ENCODE measurements at regions not wholly inside any gene's neighbourhood (a gene's known extent, or its start where the extent isn't known, plus 50 kb on each side); places are given as distances from the start of the nearest gene placed in this dataset.

- no peak for DNase-seq (ENCODE audit: low read depth, low spot score)
- CTCF ChIA-PET, result interaction anchor here (1.0 to 3.5 kb wide), 4 partner anchors 22 to 101 kb away, joined by 3 to 20 read pairs (median 4); partner anchors contain the start of gene DAB2
- no peak overlapping the region for H3K4me3 ChIP-seq (ENCODE audit: low read depth, low read length)
- TF ChIP-seq CTCF (IDR thresholded peaks at IDR 0.05; ENCODE audit: insufficient read depth, low read length, missing control alignments), result no peak
- POLR2A ChIA-PET, result interaction anchor here (1.5 to 2.8 kb wide), 2 partner anchors 22 to 101 kb away, joined by 3 to 17 read pairs; partner anchors contain the start of gene DAB2
Observed at GRCh38 chr5:39525271-39525670, 100.5 kb upstream of the DAB2 start.

DNA sequence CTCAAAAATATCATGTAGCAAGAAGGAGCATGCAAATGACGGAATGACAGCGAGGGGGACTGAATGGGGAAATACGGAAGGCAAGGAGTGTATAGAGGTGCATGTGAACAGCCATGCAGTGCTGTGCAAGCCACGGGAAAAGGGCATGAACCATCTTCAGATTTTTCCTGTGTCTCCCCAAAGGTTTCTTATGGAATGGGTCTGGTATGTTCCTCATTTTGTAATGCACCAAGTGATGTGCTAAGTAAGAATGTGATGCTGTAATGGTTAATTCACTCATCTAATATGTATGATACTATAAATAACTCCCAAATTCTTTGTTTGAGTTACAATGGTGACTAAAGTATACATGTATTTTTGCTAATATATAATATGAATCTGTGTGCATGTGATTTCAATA is 99.0 kb upstream of the DAB2 start:
- peak; percentile 72 for DNase-seq (ENCODE audit: low read depth, low spot score)
- ChIA-PET CTCF (interaction anchor here (1.7 kb wide), 1 partner anchor 25 kb away, joined by 4 read pairs; no protein-coding TSS in a partner anchor), POLR2A (interaction anchor here (1.5 kb wide), 1 partner anchor 24 kb away, joined by 3 read pairs; no protein-coding TSS in a partner anchor)
- TF ChIP-seq CTCF (IDR thresholded peaks at IDR 0.05; ENCODE audit: insufficient read depth, low read length, missing control alignments), result no peak
- no peak overlapping the region for H3K4me3 ChIP-seq (ENCODE audit: low read depth, low read length)

DNA sequence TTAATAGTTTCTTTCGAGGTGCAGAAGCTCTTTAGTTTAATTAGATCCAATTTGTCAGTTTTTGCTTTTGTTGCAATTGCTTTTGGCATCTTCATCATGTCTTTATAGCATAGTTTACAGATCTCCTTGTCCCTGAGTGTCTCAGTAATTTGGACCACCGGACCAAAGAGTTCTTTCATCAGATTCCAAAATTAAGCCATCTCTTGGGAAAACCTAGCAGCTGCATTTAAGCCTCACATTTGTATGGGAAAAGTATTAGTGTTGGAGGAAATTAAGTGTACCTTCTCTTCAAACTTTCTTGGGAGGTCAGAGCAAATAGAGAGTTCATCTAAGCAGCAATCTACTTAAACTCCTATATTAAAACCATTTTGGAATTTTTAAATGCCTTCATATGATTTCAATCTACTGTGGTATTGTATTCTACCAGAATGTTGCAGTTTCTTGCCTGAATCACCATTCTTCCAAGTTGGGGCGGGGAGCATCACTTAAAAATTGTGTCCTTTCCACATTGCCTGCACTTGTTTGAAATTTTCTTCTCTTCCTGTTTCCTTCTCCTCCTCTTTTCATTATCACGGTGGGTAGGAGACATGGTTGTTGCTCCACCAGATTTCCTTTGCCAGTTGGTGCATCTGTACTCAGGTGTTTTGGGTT is 97.3 kb upstream of the DAB2 start:
- POLR2A ChIA-PET, result interaction anchor here (1.8 kb wide), 1 partner anchor 98 kb away, joined by 8 read pairs; the partner anchor contains the start of gene DAB2
- TF ChIP-seq CTCF (IDR thresholded peaks at IDR 0.05; ENCODE audit: insufficient read depth, low read length, missing control alignments), result no peak
- CTCF ChIA-PET, result interaction anchor here (1.4 kb wide), 1 partner anchor 10 kb away, joined by 5 read pairs; no protein-coding TSS in a partner anchor
- DNase-seq (ENCODE audit: low read depth, low spot score), result no peak
- no peak overlapping the region for H3K4me3 ChIP-seq (ENCODE audit: low read depth, low read length)

GRCh38 chr5:39521098-39521860 is 96.5 kb upstream of the DAB2 start:
- TF ChIP-seq CTCF (IDR thresholded peaks at IDR 0.05; ENCODE audit: insufficient read depth, low read length, missing control alignments), result no peak
- DNase-seq (ENCODE audit: low read depth, low spot score), result no peak
- ChIA-PET CTCF (interaction anchor here (0.6 to 1.4 kb wide), 3 partner anchors 11 to 120 kb away, joined by 3 to 5 read pairs (median 4); partner anchors contain the start of gene DAB2), POLR2A (interaction anchor here (1.8 kb wide), 1 partner anchor 97 kb away, joined by 8 read pairs; the partner anchor contains the start of gene DAB2)
- H3K4me3 ChIP-seq (ENCODE audit: low read depth, low read length), result no peak overlapping the region

DNA sequence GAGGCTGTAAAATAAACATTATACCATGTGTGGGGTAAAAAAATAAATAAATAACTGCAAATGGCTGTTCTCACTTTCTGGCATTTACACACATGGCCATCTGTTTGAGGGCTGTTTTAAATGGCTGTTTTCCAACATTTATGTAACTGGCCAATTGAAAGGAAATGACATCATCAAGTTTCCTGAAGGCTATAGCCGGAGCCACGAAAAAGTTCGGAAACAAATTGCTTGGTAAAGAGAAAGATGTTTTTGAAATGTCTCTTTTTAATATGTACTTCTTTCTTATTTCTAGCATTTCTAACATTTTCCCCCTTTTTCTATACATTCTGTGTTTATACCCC is 95.4 kb upstream of the DAB2 start:
- POLR2A ChIA-PET, result interaction anchor here (1.8 to 3.0 kb wide), 3 partner anchors 19 to 96 kb away, joined by 8 to 53 read pairs (median 12); partner anchors contain the start of gene DAB2
- CTCF ChIA-PET, result interaction anchor here (1.0 to 2.1 kb wide), 2 partner anchors 28 to 119 kb away, joined by 3 to 10 read pairs; no protein-coding TSS in a partner anchor
- no peak overlapping the region for H3K4me3 ChIP-seq (ENCODE audit: low read depth, low read length)
- peak; percentile 83 for DNase-seq (ENCODE audit: low read depth, low spot score)
- no peak for TF ChIP-seq CTCF (IDR thresholded peaks at IDR 0.05; ENCODE audit: insufficient read depth, low read length, missing control alignments)
